Prostate gland (tissue), 2 donors: ENCODE measurements at regions not wholly inside any gene's neighbourhood (a gene's known extent, or its start where the extent isn't known, plus 50 kb on each side); places are given as distances from the start of the nearest gene placed in this dataset.

Source experiments
- CTCF ChIP-seq, 4 experiments: fragments of 200-600 bp in 2 of 4; fragments of 450-650 bp in 2 of 4; sonication (generic) in 2 of 4; IDR thresholded peaks; 1 replicate in 3 of 4; 2 replicates in 1 of 4; pipeline ENCODE4 v1.5.1; 2016 to 2019; ENCODE audit warnings: antibody characterized with exemption in 4 of 4, mild to moderate bottlenecking in 2 of 4, moderate library complexity in 2 of 4
- POLR2A ChIP-seq: fragments of 450-650 bp; IDR thresholded peaks from one replicate; pipeline ENCODE4 v1.6.1; 2016; ENCODE audit warnings: antibody characterized with exemption, mild to moderate bottlenecking
- POLR2AphosphoS5 ChIP-seq: sonication (generic); formaldehyde crosslinking; IDR thresholded peaks from one replicate; pipeline ENCODE4 v1.6.1; 2017; ENCODE audit warnings: antibody characterized with exemption

- no peak for TF ChIP-seq POLR2A
- TF ChIP-seq CTCF (IDR thresholded peaks at IDR 0.05): no peak
- no peak for TF ChIP-seq POLR2AphosphoS5
Measured at GRCh38 chr6:22042706-22043105, 254.1 kb downstream of the PRL start.
